GM19468 (cell line): ENCODE measurements at regions not wholly inside any gene's neighbourhood (a gene's known extent, or its start where the extent isn't known, plus 50 kb on each side); places are given as distances from the start of the nearest gene placed in this dataset.

Experiments used
- ATAC-seq: cut with Tn5 transposase; IDR thresholded peaks from one replicate; pipeline ENCODE4 v1.9.1; 2021; ENCODE audit warnings: mild to moderate bottlenecking, moderate library complexity, moderate number of reproducible peaks; ENCODE audit not compliant: unreplicated experiment; ENCODE audit errors: extremely low read depth

GRCh38 chr6:146885708-146886457, 287.1 kb downstream of the ADGB start:
- no peak for ATAC-seq

GRCh38 chr6:146886587-146887446, 288.0 kb downstream of the ADGB start:
- no peak for ATAC-seq

DNA sequence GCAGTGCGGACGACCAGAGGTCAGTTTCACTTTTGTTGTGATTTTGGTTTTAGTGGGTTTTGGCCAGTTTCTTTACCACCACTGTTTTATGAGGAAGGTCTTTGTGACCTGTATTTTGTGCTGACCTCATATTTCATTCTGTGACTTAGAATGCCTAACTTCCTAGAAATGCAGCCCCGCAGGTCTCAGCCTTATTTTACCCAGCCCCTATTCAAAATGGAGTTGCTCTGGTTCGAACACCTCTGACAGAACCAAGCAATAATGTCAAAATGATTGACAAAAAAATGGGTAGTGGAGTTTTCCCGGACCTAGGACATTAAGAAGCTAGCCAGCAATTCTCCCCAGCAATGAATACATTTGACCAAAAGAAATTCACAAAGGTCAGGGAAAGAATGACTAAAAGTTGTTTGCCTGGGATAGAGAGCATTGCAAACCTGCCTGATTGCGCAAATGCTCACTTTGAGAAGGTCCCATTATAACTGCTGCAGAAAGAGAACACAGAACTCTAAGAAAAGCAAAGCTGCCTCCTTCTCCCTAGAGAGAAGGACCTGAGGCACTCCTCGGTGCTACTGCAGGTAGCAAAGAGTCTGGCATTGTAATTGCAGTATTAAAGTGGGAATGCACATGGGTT, 288.8 kb downstream of the ADGB start:
- no peak for ATAC-seq

GRCh38 chr6:146889303-146889702, 290.5 kb downstream of the ADGB start:
- no peak for ATAC-seq

GRCh38 chr6:146890172-146890571, 291.4 kb downstream of the ADGB start:
- ATAC-seq: no peak

DNA sequence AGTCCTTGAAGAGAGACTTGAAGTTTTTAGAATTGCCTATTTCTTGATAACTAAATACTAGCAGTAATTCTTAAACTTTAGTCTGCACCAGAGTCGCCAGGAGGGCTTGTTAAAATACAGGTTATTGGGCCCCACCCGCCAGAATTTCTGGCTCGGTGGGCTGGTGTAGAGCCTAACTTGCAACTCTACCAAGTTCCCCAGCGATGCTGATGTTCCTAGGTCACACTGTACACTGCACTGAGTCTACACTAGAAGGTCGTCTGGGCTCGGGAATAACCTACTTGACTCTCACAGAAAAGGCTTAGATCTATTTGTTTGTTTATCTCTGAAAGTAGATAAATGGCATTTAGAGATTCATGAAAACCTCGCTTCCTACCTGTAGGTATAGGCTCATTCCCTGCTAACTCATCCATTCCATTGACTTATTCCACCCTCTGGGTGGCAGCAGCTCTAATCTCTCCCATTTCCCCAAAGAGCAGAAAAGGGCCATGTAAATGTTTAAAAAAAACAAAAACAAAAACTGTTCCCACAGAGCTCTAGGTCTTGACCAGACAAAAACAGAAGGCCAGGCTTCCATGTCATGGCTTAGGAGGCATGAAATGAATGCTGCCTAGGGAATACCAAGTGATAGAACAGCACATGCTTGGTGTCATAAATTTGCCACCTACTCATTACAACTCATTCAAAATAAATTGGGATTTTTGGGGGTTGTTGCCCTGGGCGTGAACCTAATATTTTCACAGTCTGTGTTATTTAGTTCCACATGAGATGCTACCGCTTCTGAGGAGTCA, 292.1 kb downstream of the ADGB start:
- ATAC-seq: no peak

DNA sequence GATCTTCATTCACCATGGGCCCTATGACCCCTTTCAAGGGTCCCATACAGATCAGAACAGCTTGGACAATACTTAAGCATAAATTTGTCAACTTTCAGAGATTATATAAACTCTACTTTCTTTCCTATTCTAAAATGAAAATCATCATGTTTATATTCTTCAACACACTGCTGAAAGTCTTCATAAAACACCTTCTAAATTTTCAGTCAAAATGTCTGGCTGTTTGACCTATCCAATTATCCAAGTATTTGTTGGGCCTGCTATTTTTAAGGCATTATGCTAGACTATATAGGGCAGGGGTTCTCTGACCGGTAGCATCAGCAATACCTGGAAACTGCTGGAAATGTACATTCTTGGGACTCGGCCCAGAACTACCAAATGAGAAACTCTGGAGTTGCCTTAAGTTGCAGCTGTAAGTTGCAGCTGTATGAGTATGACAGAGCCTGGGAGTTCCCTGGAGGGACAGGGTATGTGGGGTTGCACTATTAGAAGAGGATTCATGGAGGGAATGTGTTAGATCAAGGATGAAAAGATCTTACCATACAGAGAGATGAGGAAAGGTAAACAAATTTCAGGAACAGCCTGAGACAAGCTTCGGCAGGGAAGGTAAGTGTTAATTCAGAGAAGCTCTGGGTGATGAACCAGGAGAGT, 293.0 kb downstream of the ADGB start:
- no peak for ATAC-seq

- ATAC-seq: no peak
These were observed 293.5 kb downstream of the ADGB start for GRCh38 chr6:146892283-146892612.

DNA sequence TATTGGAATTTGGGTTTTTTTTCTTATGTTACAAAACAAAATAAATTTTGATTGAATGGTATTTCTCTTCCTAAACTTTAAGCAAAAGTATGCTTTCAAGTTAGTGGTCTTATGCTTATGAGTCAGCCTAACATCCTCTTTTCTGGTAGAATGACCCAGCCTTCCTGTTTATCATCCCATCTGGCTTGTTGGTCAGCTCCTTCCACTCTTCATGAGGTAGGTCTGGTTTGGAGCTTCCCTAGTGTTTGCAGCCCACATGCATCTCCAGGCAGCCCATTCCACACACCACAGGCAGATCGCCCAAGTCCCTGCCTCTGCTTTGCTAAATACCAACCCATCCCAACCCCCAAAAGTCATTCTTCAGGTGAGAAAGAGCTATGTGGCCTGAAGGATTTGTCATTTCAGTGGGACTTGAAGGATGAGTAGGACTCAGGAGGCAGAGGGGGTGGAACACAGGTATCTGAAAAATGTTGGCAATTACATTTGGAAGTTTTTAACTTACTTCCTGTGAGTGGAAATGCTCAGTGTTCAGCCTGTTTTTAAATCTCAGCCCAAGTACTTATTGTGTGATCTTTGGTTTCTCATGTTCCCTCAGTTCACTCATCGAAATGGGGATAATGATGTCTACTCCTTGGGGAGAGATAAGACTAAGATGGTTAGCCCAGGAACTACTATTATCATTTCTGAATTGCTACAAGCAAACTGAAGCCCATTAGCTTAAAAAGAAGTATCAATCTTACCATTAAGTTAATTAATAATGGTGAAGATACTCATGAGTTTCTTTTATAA, 294.0 kb downstream of the ADGB start:
- no peak for ATAC-seq

DNA sequence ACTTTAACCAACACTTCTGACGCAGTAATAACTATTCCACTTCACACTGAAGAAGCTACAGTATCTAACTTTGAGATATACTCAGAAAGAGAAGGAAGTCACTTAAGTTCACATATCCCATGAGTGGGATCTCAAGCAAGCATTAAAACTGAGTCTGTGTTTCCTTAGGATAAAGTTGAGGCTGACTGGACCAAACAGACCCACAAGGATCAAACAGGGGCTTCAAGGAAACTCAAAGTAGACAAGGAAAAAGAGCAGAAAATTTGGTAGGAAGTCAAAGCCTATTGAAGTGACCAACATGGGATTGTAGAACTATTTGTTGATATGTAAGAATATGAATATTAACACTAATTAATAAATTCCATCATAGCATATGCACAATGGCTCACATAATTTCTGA, 294.9 kb downstream of the ADGB start:
- ATAC-seq: no peak

DNA sequence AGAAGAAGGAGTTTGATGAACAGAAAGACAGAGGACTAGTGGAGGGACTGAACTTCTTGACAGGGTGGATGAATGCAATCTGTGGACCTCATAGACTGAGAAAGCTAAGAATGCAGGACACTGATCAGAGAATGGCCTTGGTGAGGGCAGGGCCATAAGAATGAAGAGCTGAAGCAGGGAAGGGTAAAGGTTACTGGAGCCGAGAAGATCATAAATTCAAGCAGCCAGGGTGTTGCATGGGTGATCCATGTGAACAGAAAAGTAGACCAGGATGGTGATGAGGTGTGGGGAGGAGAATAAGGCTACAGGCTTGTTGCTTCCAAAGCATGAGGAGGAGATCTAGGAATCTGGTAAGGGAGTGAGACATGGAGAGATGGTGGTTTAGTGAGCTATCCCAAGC, 295.9 kb downstream of the ADGB start:
- ATAC-seq: no peak

- no peak for ATAC-seq
These were observed 296.5 kb downstream of the ADGB start for GRCh38 chr6:146895101-146895771.

DNA sequence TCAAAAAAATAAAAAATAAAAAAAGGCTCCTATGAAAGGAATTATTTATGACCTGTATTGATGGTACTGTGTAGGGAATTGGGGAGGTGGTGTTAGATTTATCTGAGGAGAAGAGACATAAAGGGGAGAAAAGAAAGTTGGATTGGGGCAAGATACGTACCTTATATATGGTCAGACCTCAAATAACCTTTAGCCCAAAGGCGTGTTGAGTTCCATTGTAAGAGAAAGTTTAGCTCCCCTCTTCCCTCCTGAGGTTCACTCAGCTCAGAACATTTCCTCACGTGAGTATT, 296.9 kb downstream of the ADGB start:
- no peak for ATAC-seq

- ATAC-seq: no peak
These were observed 297.5 kb downstream of the ADGB start for GRCh38 chr6:146896062-146896813.

DNA sequence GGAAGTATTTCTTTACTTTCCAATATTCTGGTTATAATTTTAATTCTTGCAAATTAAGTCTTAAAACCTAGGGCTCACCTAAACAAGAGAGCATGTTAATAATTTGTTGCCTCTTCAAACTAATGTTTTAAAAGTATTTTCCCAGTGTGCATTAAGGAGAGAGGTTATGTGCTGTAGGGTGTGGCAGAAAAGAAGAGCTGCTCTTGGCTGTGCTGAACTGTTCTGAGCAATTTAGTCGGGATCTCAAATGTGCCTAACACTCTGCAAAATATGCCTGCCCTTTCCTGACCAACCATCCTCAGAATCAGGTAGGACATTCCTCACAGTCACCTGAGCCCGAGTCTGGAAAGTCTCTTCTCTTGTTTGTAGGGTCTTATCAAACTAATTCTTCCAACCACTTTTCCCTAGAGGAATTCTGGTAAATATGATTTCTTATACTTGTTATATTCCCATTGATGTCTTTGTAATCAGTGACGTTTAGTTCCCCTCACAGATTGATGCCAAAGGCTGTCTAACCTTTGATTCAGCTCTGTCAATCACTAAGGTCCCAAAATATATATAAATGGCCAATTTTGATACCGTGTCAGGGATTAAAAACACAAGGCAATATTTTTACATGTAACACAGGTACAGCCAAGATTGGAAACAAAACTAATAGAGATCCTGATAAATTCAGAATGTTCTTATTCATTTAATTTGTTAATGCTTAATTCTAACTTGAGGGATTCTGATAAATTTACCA, 298.4 kb downstream of the ADGB start:
- no peak for ATAC-seq

- no peak for ATAC-seq
These were observed 299.5 kb downstream of the ADGB start for GRCh38 chr6:146898069-146898887.

GRCh38 chr6:146898888-146899227, 300.1 kb downstream of the ADGB start:
- ATAC-seq: no peak
